Activated T-cell treated with anti-CD3 and anti-CD28 coated beads, Interleukin-2, amount 50 U/mL, for 72 hours (primary cell): ENCODE measurements at regions not wholly inside any gene's neighbourhood (a gene's known extent, or its start where the extent isn't known, plus 50 kb on each side); places are given as distances from the start of the nearest gene placed in this dataset.

ENCODE experiments used
- ATAC-seq, 2 donors: fragments of 150-1000 bp; cut with Tn5 transposase; replicated peaks in 1 of 2; 2 replicates each; pipeline ENCODE4 v1.10.0; 2021; ENCODE audit warnings: moderate library complexity in 2 of 2, mild to moderate bottlenecking in 1 of 2
- DNase-seq, 2 donors: peaks; one replicate each; pipeline ENCODE4 v3.0.0; 2021 to 2022; ENCODE audit warnings: mixed read lengths in 1 of 2
- H3K27ac Mint-ChIP-seq: one replicate; pipeline ENCODE4 v1.8.0; 2022; ENCODE audit warnings: mild to moderate bottlenecking, moderate library complexity, mixed read lengths
- H3K27me3 Mint-ChIP-seq: one replicate; pipeline ENCODE4 v1.8.0; 2022; ENCODE audit warnings: low read depth, mixed read lengths
- H3K36me3 Mint-ChIP-seq, 2 donors: one replicate each; pipeline ENCODE4 v1.8.0; 2022; ENCODE audit warnings: mixed read lengths in 2 of 2, mild to moderate bottlenecking in 1 of 2; ENCODE audit not compliant: insufficient read depth in 2 of 2
- H3K4me1 Mint-ChIP-seq: one replicate; pipeline ENCODE4 v1.8.0; 2022; ENCODE audit warnings: low read depth, mixed read lengths
- H3K4me3 Mint-ChIP-seq, 2 donors: one replicate each; pipeline ENCODE4 v1.8.0; 2022; ENCODE audit warnings: mild to moderate bottlenecking in 2 of 2, mixed read lengths in 2 of 2, moderate library complexity in 2 of 2
- H3K9me3 Mint-ChIP-seq, 2 donors: one replicate each; pipeline ENCODE4 v1.8.0; 2022; ENCODE audit warnings: mixed read lengths in 2 of 2

GRCh38 chr18:42177390-42177789 lies 222.4 kb downstream of the PIK3C3 start:
- Mint-ChIP-seq H3K27me3 (no peaks in the 10 kb centered on the region), H3K27ac (no peak overlapping the region)
- ATAC-seq, result no peak

DNA sequence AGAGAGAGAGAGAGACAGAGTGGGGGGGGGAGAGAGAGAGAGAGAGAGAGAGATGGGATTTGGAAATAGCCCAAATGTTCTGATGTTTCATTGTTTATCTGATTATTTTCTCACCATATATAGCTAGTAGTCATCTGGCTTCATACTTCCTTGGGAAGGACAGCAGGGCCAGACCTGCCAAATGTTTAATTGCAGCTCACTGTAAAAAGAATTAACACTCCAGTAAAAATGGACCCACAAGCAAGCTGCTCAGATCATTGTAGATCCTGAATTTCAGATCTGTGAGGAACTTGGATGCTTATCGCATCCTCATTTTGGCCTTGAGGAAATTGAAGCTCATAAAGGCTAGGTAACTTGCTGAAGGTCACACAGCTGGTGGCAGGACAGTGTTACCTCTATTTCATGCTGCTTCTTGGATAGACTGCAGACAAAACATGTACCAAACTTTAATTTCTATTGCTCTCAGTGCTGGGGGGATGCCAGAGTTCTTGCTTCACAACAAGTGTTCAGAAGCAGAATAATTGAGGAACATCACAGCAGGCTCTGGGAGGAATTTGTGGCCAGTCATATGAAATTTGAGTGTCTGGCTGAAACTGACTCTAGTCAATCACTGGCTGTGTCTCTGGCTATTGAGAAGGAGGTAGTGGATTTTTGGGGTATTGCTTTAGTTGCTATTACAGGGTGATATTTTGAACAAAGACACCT lies 223.5 kb downstream of the PIK3C3 start:
- DNase-seq (no peak), ATAC-seq (no peak)
- Mint-ChIP-seq H3K27ac (no peak overlapping the region), H3K4me3 (no peak overlapping the region), H3K27me3 (no peaks in the 10 kb centered on the region), H3K36me3 (no peaks in the 10 kb centered on the region), H3K9me3 (no peaks in the 10 kb centered on the region), H3K4me1 (no peaks in the 10 kb centered on the region)

More at GRCh38 chr18:42177390-42177789, 222.4 kb downstream of the PIK3C3 start:
- Mint-ChIP-seq H3K36me3 (no peaks in the 10 kb centered on the region), H3K4me3 (no peak overlapping the region), H3K9me3 (no peaks in the 10 kb centered on the region), H3K4me1 (no peaks in the 10 kb centered on the region)
- no peak for DNase-seq

DNA sequence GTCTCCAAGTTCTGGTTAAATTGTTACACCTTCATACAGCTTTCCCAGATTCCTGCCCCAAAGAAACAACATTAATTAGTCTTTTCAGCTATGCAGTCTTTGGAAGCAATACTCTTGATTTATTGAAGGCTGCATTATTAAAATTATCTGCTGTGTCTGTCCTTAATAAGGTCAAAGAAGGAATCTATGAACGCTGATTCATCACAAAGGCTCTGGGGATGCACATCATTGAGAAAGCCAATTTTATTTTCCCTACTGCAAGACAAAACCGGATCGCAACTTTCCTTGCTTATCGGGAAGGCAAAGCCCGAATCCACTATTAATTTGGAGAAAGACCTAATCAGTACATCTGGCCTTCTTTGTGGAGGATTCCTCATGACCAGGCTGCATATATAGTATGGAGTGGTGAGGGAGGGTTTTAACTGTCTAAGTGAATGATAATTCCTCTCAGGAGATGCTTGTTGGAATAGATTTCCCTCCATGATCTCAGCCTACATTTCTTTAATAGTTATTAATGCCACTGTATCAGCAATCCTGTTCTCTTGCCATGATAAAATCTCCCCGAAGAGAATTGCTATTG lies 224.6 kb downstream of the PIK3C3 start:
- Mint-ChIP-seq H3K4me1 (no peaks in the 10 kb centered on the region), H3K36me3 (no peaks in the 10 kb centered on the region), H3K9me3 (peaks cover 0 to 3% of the 10 kb centered on the region in 2 donors), H3K27ac (no peak overlapping the region), H3K27me3 (no peaks in the 10 kb centered on the region), H3K4me3 (no peak overlapping the region)
- no peak for ATAC-seq
- no peak for DNase-seq

- Mint-ChIP-seq H3K9me3 (peaks cover 0 to 3% of the 10 kb centered on the region in 2 donors), H3K27me3 (no peaks in the 10 kb centered on the region), H3K27ac (no peak overlapping the region), H3K36me3 (no peaks in the 10 kb centered on the region), H3K4me1 (no peaks in the 10 kb centered on the region), H3K4me3 (no peak overlapping the region)
- ATAC-seq (no peak), DNase-seq (no peak)
Measured at GRCh38 chr18:42181474-42181873, 226.4 kb downstream of the PIK3C3 start.

GRCh38 chr18:42182728-42183700 lies 228.0 kb downstream of the PIK3C3 start:
- DNase-seq, result no peak
- ATAC-seq, result no peak
- Mint-ChIP-seq H3K4me3 (no peak overlapping the region), H3K27ac (no peak overlapping the region), H3K4me1 (no peaks in the 10 kb centered on the region), H3K27me3 (no peaks in the 10 kb centered on the region), H3K36me3 (peaks cover 0 to 2% of the 10 kb centered on the region in 2 donors), H3K9me3 (peaks cover 0 to 3% of the 10 kb centered on the region in 2 donors)

DNA sequence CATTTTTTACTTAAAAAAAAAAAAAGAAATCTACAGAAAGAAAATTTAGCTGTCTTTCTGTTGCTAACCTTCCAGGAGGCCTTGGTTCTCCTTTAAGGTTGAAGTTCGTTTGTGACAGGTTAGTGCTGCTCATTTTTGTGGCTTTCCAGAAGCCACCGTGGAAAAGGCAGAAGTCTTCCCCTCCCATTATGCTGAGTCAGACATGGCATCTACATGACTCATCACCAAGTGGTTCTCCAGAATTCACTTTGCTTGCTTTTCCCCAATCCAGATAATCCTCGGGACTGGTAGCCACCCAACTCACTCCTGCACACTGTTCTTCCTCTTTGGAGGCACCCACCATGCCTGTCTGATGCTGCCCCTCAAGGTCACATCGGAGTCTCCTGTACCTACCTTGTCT lies 228.7 kb downstream of the PIK3C3 start:
- no peak for DNase-seq
- Mint-ChIP-seq H3K36me3 (peaks cover 0 to 2% of the 10 kb centered on the region in 2 donors), H3K4me3 (no peak overlapping the region), H3K4me1 (no peaks in the 10 kb centered on the region), H3K27me3 (no peaks in the 10 kb centered on the region), H3K27ac (no peak overlapping the region), H3K9me3 (peaks cover 0 to 3% of the 10 kb centered on the region in 2 donors)
- no peak for ATAC-seq

DNA sequence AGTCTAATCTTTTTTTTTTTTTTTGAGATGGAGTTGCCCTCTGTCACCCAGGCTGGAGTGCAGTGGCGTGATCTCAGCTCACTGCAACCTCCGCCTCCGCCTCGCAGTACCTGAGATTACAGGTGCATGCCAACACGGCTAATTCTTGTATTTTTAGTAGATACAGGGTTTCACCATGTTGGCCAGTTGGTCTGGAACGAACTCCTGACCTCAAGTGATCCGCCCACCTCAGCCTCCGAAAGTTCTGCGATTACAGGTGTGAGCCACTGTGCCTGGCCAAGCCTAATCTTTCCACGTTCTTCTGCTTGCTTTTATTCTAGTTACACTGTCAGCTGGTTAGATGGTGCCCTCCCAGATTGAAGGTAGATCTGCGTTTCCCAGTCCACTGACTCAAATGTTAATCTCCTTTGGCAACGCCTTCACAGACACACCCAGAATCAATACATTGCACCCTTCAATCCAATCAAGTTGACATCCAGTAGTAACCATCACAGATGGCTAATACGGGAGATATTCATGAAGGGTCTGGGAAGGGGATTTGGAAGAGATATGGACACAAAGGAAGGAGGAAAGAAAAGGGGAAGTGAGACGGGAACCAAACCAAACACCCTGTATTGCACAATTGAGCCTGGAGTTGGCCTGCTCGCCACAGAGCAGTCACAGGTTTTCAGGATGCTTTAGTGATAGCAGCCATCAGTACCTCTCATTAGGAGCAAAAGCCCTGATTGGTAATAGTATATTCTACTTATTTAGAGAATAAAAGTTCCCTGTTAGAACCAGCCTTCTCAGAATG lies 229.8 kb downstream of the PIK3C3 start:
- ATAC-seq, result no peak
- H3K36me3 Mint-ChIP-seq, result peaks cover 0 to 2% of the 10 kb centered on the region in 2 donors
- peaks cover 3 to 5% of the 10 kb centered on the region in 2 donors for H3K9me3 Mint-ChIP-seq
- H3K27ac Mint-ChIP-seq, result no peak overlapping the region
- DNase-seq, result no peak
- H3K27me3 Mint-ChIP-seq, result no peaks in the 10 kb centered on the region
- no peak overlapping the region for H3K4me3 Mint-ChIP-seq
- no peaks in the 10 kb centered on the region for H3K4me1 Mint-ChIP-seq

- no peaks in the 10 kb centered on the region for H3K4me1 Mint-ChIP-seq
- no peak for ATAC-seq
- H3K27ac Mint-ChIP-seq, result no peak overlapping the region
- no peak for DNase-seq
- peaks cover 3 to 5% of the 10 kb centered on the region in 2 donors for H3K9me3 Mint-ChIP-seq
- H3K4me3 Mint-ChIP-seq, result no peak overlapping the region
- no peaks in the 10 kb centered on the region for H3K27me3 Mint-ChIP-seq
- H3K36me3 Mint-ChIP-seq, result peaks cover 0 to 2% of the 10 kb centered on the region in 2 donors
Measured at GRCh38 chr18:42185486-42185885, 230.5 kb downstream of the PIK3C3 start.

- no peaks in the 10 kb centered on the region for H3K27me3 Mint-ChIP-seq
- H3K27ac Mint-ChIP-seq, result no peak overlapping the region
- H3K4me1 Mint-ChIP-seq, result no peaks in the 10 kb centered on the region
- peaks cover 0 to 2% of the 10 kb centered on the region in 2 donors for H3K36me3 Mint-ChIP-seq
- H3K4me3 Mint-ChIP-seq, result no peak overlapping the region
- no peak for ATAC-seq
- no peak for DNase-seq
- peaks cover 3 to 5% of the 10 kb centered on the region in 2 donors for H3K9me3 Mint-ChIP-seq
Measured at GRCh38 chr18:42187611-42188380, 232.8 kb downstream of the PIK3C3 start.

- no peaks in the 10 kb centered on the region for H3K4me1 Mint-ChIP-seq
- no peak overlapping the region for H3K27ac Mint-ChIP-seq
- H3K4me3 Mint-ChIP-seq, result no peak overlapping the region
- DNase-seq, result no peak
- H3K36me3 Mint-ChIP-seq, result peaks cover 0 to 2% of the 10 kb centered on the region in 2 donors
- no peak for ATAC-seq
- no peaks in the 10 kb centered on the region for H3K27me3 Mint-ChIP-seq
- peaks cover 0 to 5% of the 10 kb centered on the region in 2 donors for H3K9me3 Mint-ChIP-seq
Measured at GRCh38 chr18:42190643-42191042, 235.6 kb downstream of the PIK3C3 start.

DNA sequence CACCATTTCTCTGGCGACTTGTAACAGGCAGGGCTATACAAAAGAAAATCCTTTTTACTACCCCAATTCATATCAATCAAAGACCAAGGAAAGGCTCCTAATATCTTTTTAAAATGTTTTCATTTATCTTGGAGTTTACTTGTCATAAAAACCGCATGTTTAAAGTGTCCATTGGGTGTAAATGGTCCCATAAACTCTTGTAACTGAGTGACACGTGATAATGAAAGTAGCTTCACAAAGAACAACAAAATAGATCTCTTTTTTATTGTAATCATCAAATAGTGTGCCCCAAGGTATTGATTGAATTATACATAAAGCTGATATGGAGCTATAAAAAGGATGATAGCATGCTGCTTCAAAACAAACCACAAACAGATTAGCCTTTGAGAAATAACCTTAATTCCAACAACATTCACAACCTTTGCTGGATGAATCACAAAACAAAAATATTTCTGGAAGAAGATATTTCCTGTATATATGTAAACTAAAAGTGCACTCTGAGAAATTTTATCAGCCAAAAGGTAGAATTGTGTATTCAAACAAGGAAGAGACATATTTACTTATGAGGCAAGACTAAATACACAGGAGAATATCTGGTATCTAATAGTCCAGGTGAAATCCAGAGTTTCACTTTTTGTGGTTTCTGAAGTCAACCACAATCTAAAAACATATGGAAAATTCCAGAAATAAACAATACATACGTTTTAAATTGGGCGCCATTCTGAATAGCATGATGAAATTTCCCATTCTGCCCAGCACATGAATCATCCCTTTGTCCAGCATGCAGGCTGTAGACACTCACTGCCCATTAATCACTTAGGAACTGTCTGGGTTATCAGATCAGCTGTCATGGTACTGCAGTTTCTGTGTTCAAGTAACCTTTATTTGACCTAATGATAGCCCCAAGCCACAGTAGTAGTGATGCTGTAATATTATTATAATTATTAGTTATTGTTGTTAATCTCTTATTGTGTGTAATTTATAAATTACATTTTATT lies 237.5 kb downstream of the PIK3C3 start:
- ATAC-seq, result no peak
- H3K27ac Mint-ChIP-seq, result no peak overlapping the region
- DNase-seq, result no peak
- no peaks in the 10 kb centered on the region for H3K36me3 Mint-ChIP-seq
- peaks cover 0 to 5% of the 10 kb centered on the region in 2 donors for H3K9me3 Mint-ChIP-seq
- H3K4me1 Mint-ChIP-seq, result no peaks in the 10 kb centered on the region
- H3K27me3 Mint-ChIP-seq, result no peaks in the 10 kb centered on the region
- H3K4me3 Mint-ChIP-seq, result no peak overlapping the region
